ENCODE measurements at regions not wholly inside any gene's neighbourhood (a gene's known extent, or its start where the extent isn't known, plus 50 kb on each side); places are given as distances from the start of the nearest gene placed in this dataset.

GRCh38 chr2:23132823-23133595 is 252.0 kb upstream of the KLHL29 start:
- ChIA-PET POLR2A (ENCODE audit: low non-redundant PET) (no interaction called here), CTCF (interaction anchor here (0.6 kb wide), 1 partner anchor 591 kb away, joined by 3 read pairs; no protein-coding TSS in a partner anchor)
- no peak for DNase-seq (ENCODE audit: low spot score)
- H3K27ac ChIP-seq = no peak overlapping the region
- TF ChIP-seq, protein P1, sequence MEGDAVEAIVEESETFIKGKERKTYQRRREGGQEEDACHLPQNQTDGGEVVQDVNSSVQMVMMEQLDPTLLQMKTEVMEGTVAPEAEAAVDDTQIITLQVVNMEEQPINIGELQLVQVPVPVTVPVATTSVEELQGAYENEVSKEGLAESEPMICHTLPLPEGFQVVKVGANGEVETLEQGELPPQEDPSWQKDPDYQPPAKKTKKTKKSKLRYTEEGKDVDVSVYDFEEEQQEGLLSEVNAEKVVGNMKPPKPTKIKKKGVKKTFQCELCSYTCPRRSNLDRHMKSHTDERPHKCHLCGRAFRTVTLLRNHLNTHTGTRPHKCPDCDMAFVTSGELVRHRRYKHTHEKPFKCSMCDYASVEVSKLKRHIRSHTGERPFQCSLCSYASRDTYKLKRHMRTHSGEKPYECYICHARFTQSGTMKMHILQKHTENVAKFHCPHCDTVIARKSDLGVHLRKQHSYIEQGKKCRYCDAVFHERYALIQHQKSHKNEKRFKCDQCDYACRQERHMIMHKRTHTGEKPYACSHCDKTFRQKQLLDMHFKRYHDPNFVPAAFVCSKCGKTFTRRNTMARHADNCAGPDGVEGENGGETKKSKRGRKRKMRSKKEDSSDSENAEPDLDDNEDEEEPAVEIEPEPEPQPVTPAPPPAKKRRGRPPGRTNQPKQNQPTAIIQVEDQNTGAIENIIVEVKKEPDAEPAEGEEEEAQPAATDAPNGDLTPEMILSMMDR (conservative IDR thresholded peaks at IDR 0.05; ENCODE audit: low read depth) = no peak

DNA sequence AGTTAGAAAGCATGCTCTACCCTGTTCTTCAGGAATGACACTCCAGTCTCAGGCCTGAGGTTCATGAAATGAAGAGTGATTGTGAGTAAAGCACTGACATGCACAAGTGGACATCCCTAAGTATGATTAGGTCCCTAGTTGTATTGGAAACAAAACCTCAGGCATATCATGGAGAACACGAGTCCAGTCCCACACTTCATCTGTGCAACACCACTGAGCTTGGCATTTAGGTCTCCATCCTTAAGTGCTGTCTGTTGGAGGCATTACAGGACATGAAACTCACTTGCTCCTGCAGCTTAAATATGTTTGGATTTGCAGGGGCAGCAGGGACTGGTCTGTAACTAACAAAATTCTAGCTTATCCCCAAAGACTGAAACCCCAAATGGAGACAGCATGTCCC is 250.3 kb upstream of the KLHL29 start:
- no peak for DNase-seq (ENCODE audit: low spot score)
- no peak overlapping the region for H3K27ac ChIP-seq
- ChIA-PET CTCF (no interaction called here), POLR2A (ENCODE audit: low non-redundant PET) (no interaction called here)
- TF ChIP-seq, protein P1 (conservative IDR thresholded peaks at IDR 0.05; ENCODE audit: low read depth) = no peak

DNA sequence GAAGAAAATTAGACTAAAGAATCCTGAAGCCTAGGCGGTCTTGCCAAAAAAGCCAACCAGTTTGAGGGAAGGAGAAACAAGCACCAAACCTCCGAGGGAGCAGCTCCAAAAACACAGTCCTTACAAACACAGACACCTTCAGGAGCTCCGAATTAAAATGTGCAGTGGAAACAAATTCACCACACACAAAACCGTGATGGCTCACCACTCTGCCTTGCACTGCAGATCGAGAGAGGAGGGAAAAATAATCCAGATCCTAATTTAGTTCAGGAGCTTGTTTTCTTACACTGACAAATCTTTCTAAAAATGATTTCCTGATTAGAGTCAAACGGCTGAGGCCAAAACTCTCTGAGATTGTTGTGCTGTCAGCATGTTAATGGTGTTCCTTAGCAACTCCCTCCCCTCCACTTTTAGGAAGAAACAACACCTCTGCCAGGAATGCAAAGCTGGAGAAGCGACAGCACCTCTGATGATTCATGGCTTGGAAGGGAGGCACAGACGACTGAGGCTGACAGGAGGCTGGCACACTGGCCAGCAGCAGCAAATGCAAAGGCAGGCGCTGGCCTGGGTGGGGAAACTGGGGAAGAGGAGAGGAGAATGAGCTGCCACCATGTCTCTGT is 249.4 kb upstream of the KLHL29 start:
- ChIA-PET CTCF (no interaction called here), POLR2A (ENCODE audit: low non-redundant PET) (no interaction called here)
- peak; percentile 19 for DNase-seq (ENCODE audit: low spot score)
- no peak overlapping the region for H3K27ac ChIP-seq
- TF ChIP-seq, protein P1 (conservative IDR thresholded peaks at IDR 0.05; ENCODE audit: low read depth) = no peak

DNA sequence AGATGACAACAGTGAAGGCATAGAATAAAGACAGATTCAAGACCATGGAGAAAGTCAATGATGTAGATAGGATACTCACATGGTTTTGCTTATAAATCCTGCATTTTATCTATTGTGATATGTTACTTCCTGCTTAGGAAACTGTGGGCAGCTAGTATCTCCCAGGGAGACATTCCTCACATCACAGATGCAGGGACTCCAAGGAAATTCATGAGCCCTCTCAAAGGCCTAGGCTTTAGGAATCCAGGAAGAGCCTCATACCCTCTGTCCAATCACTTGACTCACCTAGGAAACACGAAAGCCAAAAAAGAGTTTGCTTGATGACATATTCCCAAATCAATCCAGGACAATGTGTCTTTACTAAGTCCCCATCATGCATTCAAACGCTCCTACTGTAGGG is 247.8 kb upstream of the KLHL29 start:
- ChIA-PET CTCF (no interaction called here), POLR2A (ENCODE audit: low non-redundant PET) (no interaction called here)
- H3K27ac ChIP-seq = no peak overlapping the region
- TF ChIP-seq, protein P1 (conservative IDR thresholded peaks at IDR 0.05; ENCODE audit: low read depth) = no peak
- DNase-seq (ENCODE audit: low spot score) = no peak

GRCh38 chr2:23138701-23139100 is 246.3 kb upstream of the KLHL29 start:
- ChIA-PET CTCF (no interaction called here), POLR2A (ENCODE audit: low non-redundant PET) (no interaction called here)
- no peak overlapping the region for H3K27ac ChIP-seq
- TF ChIP-seq, protein P1 (conservative IDR thresholded peaks at IDR 0.05; ENCODE audit: low read depth) = no peak
- no peak for DNase-seq (ENCODE audit: low spot score)

DNA sequence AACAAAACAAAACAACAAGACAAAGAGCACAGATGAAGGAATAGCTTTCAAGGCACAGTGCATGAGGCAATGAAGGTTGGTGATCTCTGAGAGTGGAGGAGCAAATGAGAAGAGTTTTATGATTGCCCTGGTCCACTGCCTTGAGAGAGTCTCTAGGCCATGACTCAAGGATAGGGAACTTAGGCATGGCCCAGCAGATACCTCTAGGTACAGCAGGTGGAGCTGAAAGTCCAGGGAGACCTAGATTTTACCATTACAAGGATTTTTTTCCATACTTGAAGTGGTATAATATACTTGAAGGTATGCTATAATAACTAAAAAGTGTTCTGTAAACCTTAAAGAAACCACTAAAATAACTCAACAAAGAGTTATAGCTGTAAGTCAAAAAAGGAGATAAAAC is 239.5 kb upstream of the KLHL29 start:
- no peak for DNase-seq (ENCODE audit: low spot score)
- TF ChIP-seq, protein P1 (conservative IDR thresholded peaks at IDR 0.05; ENCODE audit: low read depth) = no peak
- CTCF ChIA-PET = interaction anchor here (0.6 to 0.7 kb wide), 2 partner anchors 97 to 938 kb away, joined by 4 read pairs; no protein-coding TSS in a partner anchor
- POLR2A ChIA-PET (ENCODE audit: low non-redundant PET) = no interaction called here
- no peak overlapping the region for H3K27ac ChIP-seq
